Memory B cell (primary cell): ENCODE measurements at regions not wholly inside any gene's neighbourhood (a gene's known extent, or its start where the extent isn't known, plus 50 kb on each side); places are given as distances from the start of the nearest gene placed in this dataset.
"Not testable (repeated sequence)": the region's sequence is repeated elsewhere in the genome, so short reads cannot be mapped to it uniquely, and the experiment has no call there.

Source experiments
- ATAC-seq: fragments of 150-1000 bp; cut with Tn5 transposase; 2 replicates; pipeline ENCODE4 v1.10.0; 2021; ENCODE audit warnings: low read depth, mild to moderate bottlenecking, moderate library complexity
- DNase-seq, 2 donors: peaks; one replicate each; pipeline ENCODE4 v3.0.0; 2022; ENCODE audit warnings: low spot score in 2 of 2
- H3K27ac Mint-ChIP-seq: one replicate; pipeline ENCODE4 v1.8.0; 2022; ENCODE audit warnings: mild to moderate bottlenecking, moderate library complexity, mixed read lengths
- H3K27me3 Mint-ChIP-seq: one replicate; pipeline ENCODE4 v1.8.0; 2022; ENCODE audit warnings: mixed read lengths
- H3K36me3 Mint-ChIP-seq: one replicate; pipeline ENCODE4 v1.8.0; 2022; ENCODE audit warnings: mild to moderate bottlenecking, mixed read lengths
- H3K4me1 Mint-ChIP-seq: one replicate; pipeline ENCODE4 v1.8.0; 2022; ENCODE audit warnings: mixed read lengths
- H3K4me3 Mint-ChIP-seq: one replicate; pipeline ENCODE4 v1.8.0; 2022; ENCODE audit warnings: mild to moderate bottlenecking, moderate library complexity, mixed read lengths
- H3K9me3 Mint-ChIP-seq: one replicate; pipeline ENCODE4 v1.8.0; 2022; ENCODE audit warnings: mixed read lengths

DNA sequence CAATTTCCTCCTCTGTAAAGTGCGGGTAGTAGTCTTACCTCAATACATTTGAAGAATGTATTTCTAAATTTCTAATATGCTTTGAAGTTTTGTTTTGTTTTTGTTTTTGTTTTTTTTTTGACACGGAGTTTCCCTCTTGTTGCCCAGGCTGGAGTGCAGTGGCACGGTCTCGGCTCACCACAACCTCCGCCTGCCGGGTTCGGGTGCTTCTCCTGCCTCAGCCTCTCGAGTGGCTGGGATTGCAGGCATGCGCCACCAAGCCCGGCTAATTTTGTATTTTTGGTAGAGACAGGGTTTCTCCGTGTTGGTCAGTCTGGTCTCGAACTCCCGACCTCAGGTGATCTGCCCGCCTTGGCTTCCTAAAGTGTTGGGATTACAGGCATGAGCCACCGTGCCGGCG, 261.8 kb downstream of the RNF144A start:
- H3K27ac Mint-ChIP-seq, ATAC-seq, H3K4me3 Mint-ChIP-seq, H3K36me3 Mint-ChIP-seq, H3K9me3 Mint-ChIP-seq, H3K4me1 Mint-ChIP-seq, DNase-seq, H3K27me3 Mint-ChIP-seq: not testable (repeated sequence)

DNA sequence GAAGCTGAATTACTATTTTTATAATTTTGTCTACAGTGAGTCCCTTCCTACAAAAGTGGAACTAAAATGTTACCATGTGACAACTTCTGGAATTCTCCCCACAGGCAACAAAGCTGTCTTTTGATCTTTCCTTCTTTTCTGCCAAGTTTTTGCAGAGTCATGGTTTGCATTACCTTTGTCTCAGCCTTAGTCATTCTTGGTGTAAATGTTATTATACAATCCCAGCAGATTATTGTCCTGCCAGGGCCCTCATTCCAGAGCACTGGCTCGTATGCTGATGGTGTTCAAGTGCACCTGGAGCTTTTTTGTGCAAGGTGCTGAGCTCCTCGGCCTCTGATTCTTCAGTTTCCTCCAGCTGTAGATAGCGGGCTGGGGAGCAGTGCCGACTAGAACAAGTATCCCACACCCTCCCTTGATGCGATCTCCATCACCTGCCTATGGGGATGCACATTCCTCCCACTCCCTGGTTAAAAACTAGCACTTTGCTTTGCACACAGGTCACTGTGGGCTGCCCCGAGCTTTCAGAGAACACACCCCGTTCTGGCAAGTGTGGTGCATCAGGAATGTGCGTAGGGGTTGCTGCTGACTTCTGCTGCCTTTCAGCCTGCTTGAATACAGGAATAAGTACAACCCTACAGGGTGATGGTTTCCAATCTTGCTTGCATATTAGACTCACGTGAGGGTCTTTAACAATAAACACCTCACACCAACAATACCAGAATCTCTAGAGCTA, 263.6 kb downstream of the RNF144A start:
- H3K4me3 Mint-ChIP-seq = no peak overlapping the region
- H3K27ac Mint-ChIP-seq = no peak overlapping the region
- DNase-seq (no peak), ATAC-seq (no peak)
- no peaks in the 10 kb centered on the region for H3K9me3 Mint-ChIP-seq
- H3K4me1 Mint-ChIP-seq = no peaks in the 10 kb centered on the region
- no peaks in the 10 kb centered on the region for H3K36me3 Mint-ChIP-seq
- no peaks in the 10 kb centered on the region for H3K27me3 Mint-ChIP-seq

- Mint-ChIP-seq H3K27ac (no peak overlapping the region), H3K4me3 (no peak overlapping the region), H3K36me3 (no peaks in the 10 kb centered on the region), H3K9me3 (no peaks in the 10 kb centered on the region), H3K27me3 (no peaks in the 10 kb centered on the region), H3K4me1 (no peaks in the 10 kb centered on the region)
- no peak for DNase-seq
- no peak for ATAC-seq
Measured at GRCh38 chr2:7182525-7182924, 265.3 kb downstream of the RNF144A start.

DNA sequence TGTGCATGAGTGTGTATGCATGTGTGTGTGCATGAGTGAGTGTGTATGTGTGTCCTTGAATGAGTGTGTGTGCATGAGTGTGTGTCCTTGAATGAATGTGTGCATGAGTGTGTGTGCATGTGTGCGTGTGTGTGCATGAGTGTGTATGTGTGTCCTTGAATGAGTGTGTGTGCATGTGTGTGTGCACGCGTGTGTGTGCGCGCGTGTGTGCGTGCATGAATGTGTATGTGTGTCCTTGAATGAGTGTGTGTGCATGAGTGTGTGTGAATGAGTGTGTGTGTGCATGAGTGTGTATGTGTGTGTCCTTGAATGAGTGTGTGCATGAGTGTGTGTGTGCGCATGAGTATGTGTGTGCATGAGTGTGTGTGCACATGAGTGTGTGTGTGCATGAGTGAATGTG, 271.9 kb downstream of the RNF144A start:
- Mint-ChIP-seq H3K9me3 (peaks cover 2% of the 10 kb centered on the region), H3K4me1 (no peaks in the 10 kb centered on the region), H3K4me3 (no peak overlapping the region), H3K27me3 (peaks cover 2% of the 10 kb centered on the region), H3K36me3 (no peaks in the 10 kb centered on the region), H3K27ac (no peak overlapping the region)
- ATAC-seq = no peak
- DNase-seq = no peak

DNA sequence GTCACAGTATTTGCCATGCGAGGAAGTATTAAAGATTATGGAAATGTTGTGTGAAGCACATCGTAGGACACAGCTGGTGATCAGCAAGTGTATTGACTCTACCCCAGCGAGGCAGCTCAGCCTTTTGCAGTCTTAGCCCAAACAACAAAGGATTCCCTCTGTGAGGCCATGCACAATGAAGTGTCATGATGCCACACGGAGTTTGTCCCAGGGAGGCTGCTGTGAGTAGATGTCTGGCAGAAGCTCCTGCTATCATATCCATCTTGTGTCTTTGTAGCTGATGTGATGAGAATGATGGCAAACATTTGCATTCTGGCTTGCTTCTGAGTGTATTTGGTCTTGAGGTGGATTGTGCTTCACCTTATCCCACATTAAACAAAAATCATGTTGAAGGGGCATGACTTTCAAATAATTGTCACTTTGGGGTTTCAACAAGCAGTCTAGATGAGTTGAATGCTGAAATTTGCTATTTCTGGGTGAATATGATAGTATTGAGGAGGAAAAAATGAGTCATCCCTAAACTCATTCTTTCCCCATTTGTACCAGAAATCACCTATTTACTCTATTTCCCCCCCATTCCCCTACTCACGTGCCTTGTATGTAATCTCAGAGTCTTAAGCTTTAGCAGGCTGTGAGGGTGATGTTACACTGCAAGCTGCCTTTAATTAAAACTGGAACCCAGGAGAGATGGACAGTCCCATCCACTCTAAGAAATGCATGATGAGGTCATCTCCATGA, 273.5 kb downstream of the RNF144A start:
- no peaks in the 10 kb centered on the region for H3K4me1 Mint-ChIP-seq

GRCh38 chr2:7191932-7192331, 274.7 kb downstream of the RNF144A start:
- H3K4me1 Mint-ChIP-seq = peaks cover under 1% of the 10 kb centered on the region
- no peak overlapping the region for H3K4me3 Mint-ChIP-seq
- H3K27me3 Mint-ChIP-seq = peaks cover 2% of the 10 kb centered on the region
- H3K36me3 Mint-ChIP-seq = no peaks in the 10 kb centered on the region
- no peak overlapping the region for H3K27ac Mint-ChIP-seq
- no peak for DNase-seq
- no peak for ATAC-seq
- peaks cover 3% of the 10 kb centered on the region for H3K9me3 Mint-ChIP-seq

More for the DNA sequence above, 273.5 kb downstream of the RNF144A start:
- Mint-ChIP-seq H3K4me3 (no peak overlapping the region), H3K27ac (no peak overlapping the region), H3K27me3 (peaks cover 2% of the 10 kb centered on the region), H3K36me3 (no peaks in the 10 kb centered on the region), H3K9me3 (peaks cover 3% of the 10 kb centered on the region)
- ATAC-seq = no peak
- DNase-seq = no peak

DNA sequence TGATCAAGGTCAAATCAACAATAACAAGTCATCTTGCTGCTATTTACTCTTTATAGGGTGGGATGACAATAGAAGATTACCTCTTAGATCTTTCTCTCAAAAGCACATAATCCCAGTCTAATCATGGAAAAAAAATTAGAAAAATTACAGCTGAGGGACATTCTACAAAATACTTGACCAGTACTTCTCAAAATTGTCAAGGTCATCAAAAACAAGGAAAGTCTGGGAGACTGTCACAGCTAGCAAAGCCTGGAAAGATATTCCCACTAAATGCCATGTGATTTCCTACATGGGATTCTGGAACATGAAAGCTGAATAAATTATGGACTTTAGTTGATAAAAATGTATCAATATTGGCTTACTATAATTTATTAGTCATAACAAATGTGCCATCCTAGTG, 276.2 kb downstream of the RNF144A start:
- Mint-ChIP-seq H3K27ac (no peak overlapping the region), H3K9me3 (peaks cover 3% of the 10 kb centered on the region), H3K36me3 (no peaks in the 10 kb centered on the region), H3K27me3 (peaks cover 3% of the 10 kb centered on the region), H3K4me1 (peaks cover 2% of the 10 kb centered on the region), H3K4me3 (no peak overlapping the region)
- ATAC-seq (no peak), DNase-seq (no peak)

DNA sequence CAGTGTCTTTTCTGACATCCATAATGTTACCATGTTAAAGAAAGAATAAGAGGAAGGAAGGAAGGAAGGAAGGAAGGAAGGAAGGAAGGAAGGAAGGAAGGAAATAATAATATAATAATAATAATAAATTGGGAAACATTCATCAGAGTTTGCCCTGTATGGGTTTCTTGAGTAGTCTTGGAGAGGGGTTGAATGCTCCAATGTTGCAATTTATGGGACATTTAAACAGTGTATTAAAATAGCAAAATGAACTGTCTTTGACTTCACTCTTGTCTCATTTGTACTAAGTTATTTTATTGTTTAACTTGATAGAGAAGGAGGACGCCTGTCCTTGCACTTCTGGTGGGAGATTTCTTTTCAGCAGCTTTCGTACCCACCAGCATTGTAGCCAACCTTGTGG, 277.7 kb downstream of the RNF144A start:
- DNase-seq (no peak), ATAC-seq (no peak)
- no peak overlapping the region for H3K4me3 Mint-ChIP-seq
- H3K4me1 Mint-ChIP-seq = peaks cover 2% of the 10 kb centered on the region
- no peak overlapping the region for H3K27ac Mint-ChIP-seq
- H3K27me3 Mint-ChIP-seq = peaks cover 6% of the 10 kb centered on the region
- H3K9me3 Mint-ChIP-seq = peaks cover 4% of the 10 kb centered on the region
- H3K36me3 Mint-ChIP-seq = no peaks in the 10 kb centered on the region

DNA sequence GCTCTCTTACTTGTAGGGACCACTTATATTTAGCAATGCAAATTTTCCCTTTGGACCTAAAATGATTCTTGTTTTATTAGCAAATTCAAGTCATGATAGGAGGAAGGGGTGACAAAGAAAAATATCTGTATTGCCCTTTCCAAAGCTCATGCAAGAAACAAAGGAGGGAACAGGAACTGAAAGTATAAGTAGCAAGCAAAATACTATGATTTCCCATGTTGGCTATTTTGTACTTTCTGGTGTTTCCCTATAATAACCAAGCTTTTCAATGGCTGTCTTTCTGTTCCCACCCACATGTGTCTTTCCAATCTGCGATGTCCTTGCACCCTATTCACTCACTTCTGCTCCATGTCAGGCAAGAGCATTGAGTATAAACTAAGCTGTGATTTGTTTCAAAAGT, 279.7 kb downstream of the RNF144A start:
- Mint-ChIP-seq H3K4me1 (peaks cover 2% of the 10 kb centered on the region), H3K27me3 (peaks cover 6% of the 10 kb centered on the region), H3K27ac (no peak overlapping the region), H3K9me3 (peaks cover 4% of the 10 kb centered on the region), H3K4me3 (no peak overlapping the region), H3K36me3 (no peaks in the 10 kb centered on the region)
- DNase-seq (no peak), ATAC-seq (no peak)

- Mint-ChIP-seq H3K27me3 (peaks cover 6% of the 10 kb centered on the region), H3K27ac (no peak overlapping the region), H3K4me3 (no peak overlapping the region), H3K9me3 (peaks cover 3% of the 10 kb centered on the region), H3K36me3 (no peaks in the 10 kb centered on the region), H3K4me1 (peaks cover 2% of the 10 kb centered on the region)
- DNase-seq (no peak), ATAC-seq (no peak)
Measured at GRCh38 chr2:7201851-7202250, 284.6 kb downstream of the RNF144A start.

GRCh38 chr2:7203056-7203467, 285.9 kb downstream of the RNF144A start:
- ATAC-seq (no peak), DNase-seq (peak; percentile 17)
- Mint-ChIP-seq H3K4me3 (no peak overlapping the region), H3K4me1 (no peaks in the 10 kb centered on the region), H3K9me3 (peaks cover 3% of the 10 kb centered on the region), H3K27ac (no peak overlapping the region), H3K36me3 (no peaks in the 10 kb centered on the region), H3K27me3 (peaks cover 6% of the 10 kb centered on the region)

DNA sequence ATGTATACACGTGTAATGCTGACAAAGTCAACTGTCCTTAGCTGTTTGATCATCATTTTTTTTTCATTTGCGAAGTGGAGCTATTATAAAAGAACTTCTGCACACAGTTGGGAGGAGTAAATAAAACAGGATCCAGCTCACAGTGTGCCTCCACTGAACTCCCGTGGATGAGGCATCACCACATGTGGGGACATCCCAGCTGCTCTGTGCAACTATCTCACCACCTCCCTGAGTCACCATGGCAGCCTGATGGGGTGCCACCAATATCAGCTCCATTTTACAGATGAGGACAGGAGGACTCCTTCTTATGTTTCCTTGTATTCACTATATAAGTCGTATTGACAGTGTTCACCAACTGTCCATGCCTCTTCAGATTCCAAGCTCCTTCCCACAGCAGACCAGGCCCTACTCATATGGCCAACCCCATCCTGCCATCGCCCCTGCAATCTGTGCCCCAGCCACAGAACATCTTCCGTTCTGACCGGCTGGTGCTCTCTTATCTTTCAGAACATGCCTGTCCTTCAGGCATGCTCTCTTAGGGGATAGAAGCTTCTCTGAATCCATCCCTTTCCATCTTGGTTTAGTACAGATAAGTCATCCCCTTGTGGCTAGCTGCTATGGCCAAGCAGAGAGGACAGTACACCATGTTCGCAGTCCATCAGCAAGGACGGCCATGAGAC, 288.1 kb downstream of the RNF144A start:
- ATAC-seq (no peak), DNase-seq (no peak)
- Mint-ChIP-seq H3K4me3 (no peak overlapping the region), H3K36me3 (no peaks in the 10 kb centered on the region), H3K27me3 (peaks cover 2% of the 10 kb centered on the region), H3K4me1 (no peaks in the 10 kb centered on the region), H3K9me3 (no peaks in the 10 kb centered on the region), H3K27ac (no peak overlapping the region)

DNA sequence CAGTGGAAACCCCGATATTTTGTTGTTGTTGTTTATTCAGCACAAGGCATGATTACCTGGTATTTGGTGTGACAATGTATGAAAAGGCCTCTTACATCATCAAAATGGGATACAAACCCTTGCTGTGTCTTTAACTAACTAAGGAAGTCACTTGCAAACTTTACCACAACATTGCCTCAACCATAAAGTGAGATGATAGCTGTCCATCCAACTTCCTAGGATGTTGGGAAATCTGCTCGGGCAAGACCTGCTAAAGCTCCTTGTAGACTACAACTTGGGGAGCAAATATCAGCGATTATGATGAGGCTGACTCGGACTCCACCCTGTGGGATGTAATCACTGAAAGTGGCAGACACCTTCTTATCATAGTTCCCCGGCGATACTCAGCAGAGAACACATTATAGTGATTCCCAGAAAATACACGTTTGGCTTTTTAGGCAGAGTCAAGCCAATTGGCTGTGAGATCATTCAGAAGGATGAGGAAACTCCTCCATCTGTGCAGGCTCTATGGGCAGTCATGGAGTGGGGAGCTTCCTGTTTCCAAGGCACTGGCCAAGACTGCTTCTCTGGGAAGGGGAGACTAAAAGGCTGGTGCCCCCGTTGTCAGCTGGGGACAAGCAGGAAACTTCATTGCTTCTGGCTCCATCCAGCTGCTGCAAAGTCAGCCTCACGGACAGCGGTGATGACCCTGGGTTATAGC, 289.0 kb downstream of the RNF144A start:
- H3K27ac Mint-ChIP-seq = no peak overlapping the region
- DNase-seq (no peak), ATAC-seq (no peak)
- peaks cover 2% of the 10 kb centered on the region for H3K27me3 Mint-ChIP-seq
- H3K4me3 Mint-ChIP-seq = no peak overlapping the region
- H3K9me3 Mint-ChIP-seq = no peaks in the 10 kb centered on the region
- no peaks in the 10 kb centered on the region for H3K4me1 Mint-ChIP-seq
- H3K36me3 Mint-ChIP-seq = no peaks in the 10 kb centered on the region

DNA sequence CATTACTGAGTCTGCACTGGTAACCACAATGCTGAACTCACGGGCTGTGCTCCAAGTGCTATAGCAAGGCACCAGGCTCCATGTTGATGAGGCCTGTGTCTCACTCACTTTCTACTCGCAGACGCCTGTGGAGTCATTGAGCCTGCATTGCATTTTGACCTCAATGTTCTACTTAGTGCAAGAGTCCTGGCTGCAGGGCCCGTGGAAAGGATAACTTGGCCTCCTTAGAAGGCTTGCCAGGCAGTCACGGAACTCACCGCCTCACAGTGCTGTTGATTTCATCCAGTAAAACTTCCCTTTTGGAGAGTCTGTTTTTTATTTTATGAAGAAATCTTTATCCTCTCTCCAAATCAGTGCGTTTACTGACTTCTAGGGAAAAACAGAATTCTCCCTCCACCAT, 290.4 kb downstream of the RNF144A start:
- no peak overlapping the region for H3K4me3 Mint-ChIP-seq
- H3K27ac Mint-ChIP-seq = no peak overlapping the region
- ATAC-seq = no peak
- no peaks in the 10 kb centered on the region for H3K4me1 Mint-ChIP-seq
- no peaks in the 10 kb centered on the region for H3K9me3 Mint-ChIP-seq
- no peak for DNase-seq
- H3K36me3 Mint-ChIP-seq = no peaks in the 10 kb centered on the region
- H3K27me3 Mint-ChIP-seq = peaks cover 1% of the 10 kb centered on the region
